Mesendoderm (in vitro differentiated cells): ENCODE measurements at regions not wholly inside any gene's neighbourhood (a gene's known extent, or its start where the extent isn't known, plus 50 kb on each side); places are given as distances from the start of the nearest gene placed in this dataset.

Source experiments
- DNase-seq: peaks from one replicate; pipeline ENCODE4 v3.0.0; 2013
- H2AK5ac ChIP-seq: 2 replicates; pipeline ENCODE4 v1.6.1; 2013; ENCODE audit warnings: low read length, inconsistent platforms
- H2BK120ac ChIP-seq: 2 replicates; pipeline ENCODE4 v1.6.1; 2013; ENCODE audit warnings: low read depth, mild to moderate bottlenecking, low read length, moderate library complexity, mixed read lengths
- H2BK15ac ChIP-seq: replicated peaks from 2 replicates; pipeline ENCODE4 v1.6.1; 2013; ENCODE audit warnings: low read depth, mild to moderate bottlenecking, moderate library complexity
- H2BK5ac ChIP-seq: 2 replicates; pipeline ENCODE4 v1.6.1; 2013; ENCODE audit warnings: low read length, inconsistent platforms
- H3K18ac ChIP-seq: 2 replicates; pipeline ENCODE4 v1.6.1; 2013; ENCODE audit warnings: mild to moderate bottlenecking, low read length, mixed read lengths
- H3K23ac ChIP-seq: one replicate; pipeline ENCODE4 v1.6.1; 2013; ENCODE audit warnings: low read length
- H3K27ac ChIP-seq: 2 replicates; pipeline ENCODE4 v1.5.1; 2013; ENCODE audit warnings: low read depth, mild to moderate bottlenecking, inconsistent platforms, low read length, moderate library complexity
- H3K27me3 ChIP-seq: 2 replicates; pipeline ENCODE4 v1.6.1; 2013; ENCODE audit warnings: low read length, control low read depth, mild to moderate bottlenecking, inconsistent platforms; ENCODE audit not compliant: insufficient read depth, poor library complexity
- H3K36me3 ChIP-seq: 2 replicates; pipeline ENCODE4 v1.6.1; 2013; ENCODE audit warnings: low read length, inconsistent platforms; ENCODE audit not compliant: control insufficient read depth, insufficient read depth
- H3K4ac ChIP-seq: one replicate; pipeline ENCODE4 v1.6.1; 2013; ENCODE audit warnings: low read depth, mild to moderate bottlenecking, low read length, moderate library complexity
- H3K4me1 ChIP-seq: 2 replicates; pipeline ENCODE4 v1.6.1; 2013; ENCODE audit warnings: low read depth, low read length, inconsistent platforms; ENCODE audit not compliant: control insufficient read depth
- H3K4me2 ChIP-seq: 2 replicates; pipeline ENCODE4 v1.6.1; 2013; ENCODE audit warnings: low read length
- H3K4me3 ChIP-seq: 2 replicates; pipeline ENCODE4 v1.5.1; 2013; ENCODE audit warnings: mild to moderate bottlenecking, low read length
- H3K56ac ChIP-seq: one replicate; pipeline ENCODE4 v1.6.1; 2013; ENCODE audit warnings: low read length
- H3K79me1 ChIP-seq: 2 replicates; pipeline ENCODE4 v1.6.1; 2013; ENCODE audit warnings: low read length, inconsistent platforms
- H3K79me2 ChIP-seq: 2 replicates; pipeline ENCODE4 v1.6.1; 2013; ENCODE audit warnings: mild to moderate bottlenecking, low read length; ENCODE audit not compliant: control insufficient read depth, insufficient read depth
- H3K9ac ChIP-seq: 2 replicates; pipeline ENCODE4 v1.6.1; 2013; ENCODE audit warnings: low read length, inconsistent platforms
- H4K5ac ChIP-seq: one replicate; pipeline ENCODE4 v1.6.1; 2013; ENCODE audit warnings: low read length
- H4K8ac ChIP-seq: one replicate; pipeline ENCODE4 v1.6.1; 2013; ENCODE audit warnings: low read depth, mild to moderate bottlenecking, control low read depth, low read length, moderate library complexity
- WGBS: extraction: QIAGEN DNeasy Blood & Tissue Kit; methylation state at CpG from one replicate; pipeline ENCODE4 v1.1.7; 2013; ENCODE audit warnings: low lambda C conversion rate, missing lambda C conversion rate; ENCODE audit not compliant: insufficient coverage; ENCODE audit errors: extremely low coverage; 5-methylcytosine and 5-hydroxymethylcytosine counted together

DNA sequence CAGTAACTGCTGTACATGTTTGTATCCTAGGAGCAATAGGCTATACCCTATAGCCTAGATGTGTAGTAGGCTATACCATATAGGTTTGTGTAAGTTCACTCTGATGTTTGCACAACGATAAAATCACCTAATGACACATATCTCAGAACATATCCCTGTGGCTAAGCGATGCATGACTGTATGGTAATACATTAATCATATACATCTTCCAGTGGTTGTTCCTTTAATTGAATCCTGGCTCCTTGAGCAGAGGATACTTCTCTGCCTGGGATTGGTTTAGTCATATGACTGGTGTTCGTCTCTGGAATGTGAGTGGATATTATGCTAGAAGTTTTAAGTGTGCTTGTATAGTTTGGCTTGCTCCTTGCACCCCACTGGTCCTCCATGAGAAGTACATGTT is 425.8 kb downstream of the MAN2A1 start:
- no peak overlapping the region for H4K5ac ChIP-seq
- H3K4ac ChIP-seq, result no peak overlapping the region
- H2BK5ac ChIP-seq, result no peak overlapping the region
- no peaks in the 10 kb centered on the region for H3K79me1 ChIP-seq
- no peak overlapping the region for H2BK120ac ChIP-seq
- no peak overlapping the region for H2AK5ac ChIP-seq
- no peak overlapping the region for H3K4me2 ChIP-seq
- H3K27me3 ChIP-seq, result no peaks in the 10 kb centered on the region
- H3K4me3 ChIP-seq, result no peak overlapping the region
- DNase-seq, result no peak
- H3K27ac ChIP-seq, result no peak overlapping the region
- no peak overlapping the region for H3K9ac ChIP-seq
- no peak overlapping the region for H2BK15ac ChIP-seq
- H4K8ac ChIP-seq, result no peak overlapping the region
- H3K23ac ChIP-seq, result no peak overlapping the region
- H3K56ac ChIP-seq, result no peak overlapping the region
- no peak overlapping the region for H3K18ac ChIP-seq
- H3K79me2 ChIP-seq, result no peaks in the 10 kb centered on the region
- H3K36me3 ChIP-seq, result no peaks in the 10 kb centered on the region
- H3K4me1 ChIP-seq, result no peaks in the 10 kb centered on the region
- WGBS, result no CpG with 5 or more reads among the region's 3 CpGs

GRCh38 chr5:110116539-110116938 is 426.8 kb downstream of the MAN2A1 start:
- Histone ChIP-seq H3K36me3 (no peaks in the 10 kb centered on the region), H3K4ac (no peak overlapping the region), H3K79me1 (no peaks in the 10 kb centered on the region), H4K8ac (no peak overlapping the region), H3K18ac (no peak overlapping the region), H3K9ac (no peak overlapping the region), H3K23ac (no peak overlapping the region), H4K5ac (no peak overlapping the region), H3K56ac (no peak overlapping the region), H3K4me2 (no peak overlapping the region), H2BK15ac (no peak overlapping the region), H3K79me2 (no peaks in the 10 kb centered on the region), H3K27ac (no peak overlapping the region), H2BK120ac (no peak overlapping the region), H3K4me3 (no peak overlapping the region), H2AK5ac (no peak overlapping the region), H3K4me1 (no peaks in the 10 kb centered on the region), H2BK5ac (no peak overlapping the region), H3K27me3 (no peaks in the 10 kb centered on the region)
- no CpG with 5 or more reads among the region's 1 CpG for WGBS
- DNase-seq, result no peak

DNA sequence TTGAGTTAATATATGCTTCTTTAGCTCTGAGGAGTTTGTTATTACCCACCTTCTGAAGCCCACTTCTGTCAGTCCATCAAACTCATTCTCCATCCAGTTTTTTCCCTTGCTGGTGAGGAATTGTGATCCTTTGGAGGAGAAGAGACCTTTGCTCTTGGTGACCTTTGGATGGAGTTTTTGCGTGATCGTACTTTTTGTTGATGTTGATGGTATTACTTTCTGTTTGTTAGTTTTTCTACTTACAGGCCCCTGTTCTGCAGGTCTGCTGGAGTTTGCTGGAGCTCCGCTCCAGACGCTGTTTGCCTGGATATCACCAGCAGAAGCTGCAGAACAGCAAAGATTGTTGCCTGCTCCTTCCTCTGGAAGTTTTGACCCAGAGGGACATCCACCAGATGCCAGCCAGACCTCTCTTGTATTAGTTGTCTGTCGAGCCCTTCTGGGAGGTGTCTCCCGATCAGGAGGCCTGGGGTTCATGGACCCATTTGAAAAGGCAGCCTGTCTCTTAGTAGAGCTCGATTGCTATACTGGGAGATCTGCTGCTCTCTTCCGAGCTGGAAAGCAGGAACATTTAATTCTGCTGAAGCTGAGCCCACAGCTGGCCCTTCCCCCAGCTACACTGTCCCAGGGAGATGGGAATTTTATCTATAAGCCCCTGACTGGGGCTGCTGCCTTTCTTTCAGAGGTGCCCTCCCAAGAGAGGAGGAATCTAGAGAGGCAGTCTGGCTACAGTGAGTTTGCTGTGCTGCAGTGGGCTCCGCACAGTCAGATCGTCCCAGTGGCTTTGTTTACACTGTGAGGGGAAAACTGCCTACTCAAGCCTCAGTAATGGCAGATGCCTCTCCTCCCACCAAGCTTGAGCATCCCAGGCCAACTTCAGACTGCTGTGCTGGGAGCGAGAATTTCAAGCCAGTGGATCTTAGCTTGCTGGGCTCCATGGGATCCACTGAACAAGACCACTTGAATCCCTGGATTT is 445.5 kb downstream of the MAN2A1 start:
- Histone ChIP-seq H3K4me2 (no peak overlapping the region), H4K5ac (no peak overlapping the region), H2BK5ac (no peak overlapping the region), H3K36me3 (no peaks in the 10 kb centered on the region), H3K4me3 (no peak overlapping the region), H4K8ac (no peak overlapping the region), H2BK15ac (no peak overlapping the region), H3K27me3 (no peaks in the 10 kb centered on the region), H3K23ac (no peak overlapping the region), H3K27ac (no peak overlapping the region), H3K79me1 (no peaks in the 10 kb centered on the region), H2AK5ac (no peak overlapping the region), H2BK120ac (no peak overlapping the region), H3K9ac (no peak overlapping the region), H3K56ac (no peak overlapping the region), H3K18ac (no peak overlapping the region), H3K4ac (no peak overlapping the region), H3K4me1 (no peaks in the 10 kb centered on the region), H3K79me2 (no peaks in the 10 kb centered on the region)
- DNase-seq, result no peak
- WGBS, result no CpG with 5 or more reads among the region's 11 CpGs

DNA sequence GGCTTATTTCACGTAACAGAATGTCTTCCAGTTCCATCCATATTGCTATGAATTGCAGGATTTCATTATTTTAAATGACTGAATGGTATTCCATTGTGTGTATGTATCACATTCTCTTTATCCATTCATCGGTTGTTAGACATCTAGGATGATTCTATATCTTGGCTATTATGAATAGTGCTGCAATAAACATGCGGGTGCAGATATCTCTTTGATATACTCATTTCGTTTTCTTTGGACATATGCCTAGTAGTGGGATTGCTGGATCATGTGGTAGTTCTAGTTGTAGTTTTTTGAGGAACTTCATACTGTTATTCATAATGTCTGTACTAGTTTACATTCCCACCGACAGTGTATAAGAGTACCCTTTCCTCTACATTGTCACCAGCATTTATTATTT is 460.5 kb downstream of the MAN2A1 start:
- H3K4me1 ChIP-seq, result no peaks in the 10 kb centered on the region
- no peak overlapping the region for H3K23ac ChIP-seq
- no peak overlapping the region for H3K18ac ChIP-seq
- H2AK5ac ChIP-seq, result no peak overlapping the region
- H4K5ac ChIP-seq, result no peak overlapping the region
- H3K79me2 ChIP-seq, result no peaks in the 10 kb centered on the region
- no peak overlapping the region for H3K27ac ChIP-seq
- no peak overlapping the region for H3K4me3 ChIP-seq
- no peak overlapping the region for H2BK5ac ChIP-seq
- DNase-seq, result no peak
- no peak overlapping the region for H3K4ac ChIP-seq
- H3K27me3 ChIP-seq, result no peaks in the 10 kb centered on the region
- no peak overlapping the region for H3K4me2 ChIP-seq
- H2BK15ac ChIP-seq, result no peak overlapping the region
- no peaks in the 10 kb centered on the region for H3K79me1 ChIP-seq
- no peak overlapping the region for H2BK120ac ChIP-seq
- no peaks in the 10 kb centered on the region for H3K36me3 ChIP-seq
- H3K9ac ChIP-seq, result no peak overlapping the region
- no peak overlapping the region for H4K8ac ChIP-seq
- no CpG with 5 or more reads among the region's 5 CpGs for WGBS
- no peak overlapping the region for H3K56ac ChIP-seq

GRCh38 chr5:110159202-110159601 is 469.5 kb downstream of the MAN2A1 start:
- Histone ChIP-seq H3K18ac (no peak overlapping the region), H3K4me1 (no peaks in the 10 kb centered on the region), H3K27ac (no peak overlapping the region), H3K36me3 (no peaks in the 10 kb centered on the region), H3K23ac (no peak overlapping the region), H3K56ac (no peak overlapping the region), H4K5ac (no peak overlapping the region), H2BK5ac (no peak overlapping the region), H2BK120ac (no peak overlapping the region), H3K4me3 (no peak overlapping the region), H4K8ac (no peak overlapping the region), H3K79me1 (no peaks in the 10 kb centered on the region), H2BK15ac (no peak overlapping the region), H3K9ac (no peak overlapping the region), H3K27me3 (no peaks in the 10 kb centered on the region), H3K4me2 (no peak overlapping the region), H2AK5ac (no peak overlapping the region), H3K79me2 (no peaks in the 10 kb centered on the region), H3K4ac (no peak overlapping the region)
- no CpG with 5 or more reads among the region's 1 CpG for WGBS
- DNase-seq, result no peak

- no peak for DNase-seq
- H2BK15ac ChIP-seq, result no peak overlapping the region
- no peak overlapping the region for H3K18ac ChIP-seq
- H3K4me1 ChIP-seq, result no peaks in the 10 kb centered on the region
- no peak overlapping the region for H2BK120ac ChIP-seq
- no peak overlapping the region for H4K8ac ChIP-seq
- H2AK5ac ChIP-seq, result no peak overlapping the region
- H3K4ac ChIP-seq, result no peak overlapping the region
- WGBS, result no CpG with 5 or more reads among the region's 2 CpGs
- no peak overlapping the region for H3K4me3 ChIP-seq
- H3K56ac ChIP-seq, result no peak overlapping the region
- no peak overlapping the region for H2BK5ac ChIP-seq
- no peak overlapping the region for H4K5ac ChIP-seq
- H3K79me1 ChIP-seq, result no peaks in the 10 kb centered on the region
- no peak overlapping the region for H3K4me2 ChIP-seq
- H3K79me2 ChIP-seq, result no peaks in the 10 kb centered on the region
- no peak overlapping the region for H3K9ac ChIP-seq
- H3K23ac ChIP-seq, result no peak overlapping the region
- no peaks in the 10 kb centered on the region for H3K36me3 ChIP-seq
- H3K27me3 ChIP-seq, result no peaks in the 10 kb centered on the region
- no peak overlapping the region for H3K27ac ChIP-seq
Observed at GRCh38 chr5:110161162-110161561, 471.4 kb downstream of the MAN2A1 start.
